Nephron (organoid): ENCODE measurements at regions not wholly inside any gene's neighbourhood (a gene's known extent, or its start where the extent isn't known, plus 50 kb on each side); places are given as distances from the start of the nearest gene placed in this dataset.
"Not testable (repeated sequence)": the region's sequence is repeated elsewhere in the genome, so short reads cannot be mapped to it uniquely, and the experiment has no call there.

ENCODE experiments used
- H3K27ac Mint-ChIP-seq, 3 experiments: 2 replicates each; pipeline ENCODE4 v1.8.0; 2020; ENCODE audit warnings: mixed read lengths in 3 of 3, mild to moderate bottlenecking in 2 of 3, moderate library complexity in 1 of 3
- H3K27me3 Mint-ChIP-seq: 2 replicates; pipeline ENCODE4 v1.8.0; 2021; ENCODE audit warnings: low read depth, mild to moderate bottlenecking, moderate library complexity, mixed read lengths
- H3K36me3 Mint-ChIP-seq: 2 replicates; pipeline ENCODE4 v1.8.0; 2020; ENCODE audit warnings: low read depth, mixed read lengths
- H3K4me1 Mint-ChIP-seq: 2 replicates; pipeline ENCODE4 v1.8.0; 2020; ENCODE audit warnings: mixed read lengths
- H3K4me3 Mint-ChIP-seq, 3 experiments: 2 replicates each; pipeline ENCODE4 v1.8.0; 2020; ENCODE audit warnings: mild to moderate bottlenecking in 3 of 3, mixed read lengths in 3 of 3, moderate library complexity in 2 of 3
- H3K9me3 Mint-ChIP-seq: 2 replicates; pipeline ENCODE4 v1.8.0; 2020; ENCODE audit warnings: mixed read lengths
- TF ChIP-seq, protein P1 (sequence below), 3 experiments: fragments of 200-600 bp; sonication (generic); IDR thresholded peaks; one replicate each; pipeline ENCODE4 v1.5.0; 2021; ENCODE audit warnings: antibody characterized with exemption in 3 of 3; ENCODE audit not compliant: unreplicated experiment in 3 of 3

DNA sequence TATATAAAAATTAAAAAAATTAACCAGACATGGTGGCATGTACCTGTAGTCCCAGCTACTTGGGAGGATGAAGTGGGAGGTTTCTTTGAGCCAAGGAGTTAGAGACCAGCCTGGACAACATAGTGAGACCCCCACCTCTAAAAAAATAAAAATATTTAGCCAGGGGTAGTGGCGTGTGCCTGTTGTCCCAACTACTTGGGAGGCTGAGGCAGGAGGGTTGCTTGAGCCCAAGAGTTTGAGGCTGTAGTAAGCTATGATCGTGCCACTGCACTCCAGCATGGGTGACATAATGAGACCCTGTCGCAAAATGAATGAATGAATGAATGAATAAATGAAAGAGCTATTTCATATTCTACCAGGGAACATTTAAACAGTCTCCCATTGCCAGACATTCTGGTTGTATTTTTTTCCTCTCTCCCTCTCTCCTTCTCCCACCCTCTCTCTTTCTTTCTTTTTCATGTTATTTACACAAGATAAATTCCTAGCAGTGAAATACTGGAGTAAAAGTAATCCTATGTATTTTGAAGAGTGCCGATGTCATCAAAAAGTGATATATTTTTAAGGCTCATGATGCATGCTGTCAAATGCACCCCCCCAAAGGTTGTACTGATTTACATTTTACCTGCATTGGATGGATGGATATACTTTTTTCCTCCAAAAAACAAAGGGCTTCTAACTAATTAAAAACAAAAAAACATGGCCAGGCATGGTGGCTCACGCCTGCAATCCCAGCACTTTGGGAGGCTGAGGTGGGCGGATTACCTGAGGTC, 194.8 kb upstream of the ZNF217 start:
- Mint-ChIP-seq H3K36me3 (no peaks in the 10 kb centered on the region), H3K27me3 (no peaks in the 10 kb centered on the region), H3K4me3 (no peak overlapping the region), H3K9me3 (no peaks in the 10 kb centered on the region), H3K27ac (no peak overlapping the region), H3K4me1 (peaks cover 12% of the 10 kb centered on the region)
- TF ChIP-seq, protein P1, sequence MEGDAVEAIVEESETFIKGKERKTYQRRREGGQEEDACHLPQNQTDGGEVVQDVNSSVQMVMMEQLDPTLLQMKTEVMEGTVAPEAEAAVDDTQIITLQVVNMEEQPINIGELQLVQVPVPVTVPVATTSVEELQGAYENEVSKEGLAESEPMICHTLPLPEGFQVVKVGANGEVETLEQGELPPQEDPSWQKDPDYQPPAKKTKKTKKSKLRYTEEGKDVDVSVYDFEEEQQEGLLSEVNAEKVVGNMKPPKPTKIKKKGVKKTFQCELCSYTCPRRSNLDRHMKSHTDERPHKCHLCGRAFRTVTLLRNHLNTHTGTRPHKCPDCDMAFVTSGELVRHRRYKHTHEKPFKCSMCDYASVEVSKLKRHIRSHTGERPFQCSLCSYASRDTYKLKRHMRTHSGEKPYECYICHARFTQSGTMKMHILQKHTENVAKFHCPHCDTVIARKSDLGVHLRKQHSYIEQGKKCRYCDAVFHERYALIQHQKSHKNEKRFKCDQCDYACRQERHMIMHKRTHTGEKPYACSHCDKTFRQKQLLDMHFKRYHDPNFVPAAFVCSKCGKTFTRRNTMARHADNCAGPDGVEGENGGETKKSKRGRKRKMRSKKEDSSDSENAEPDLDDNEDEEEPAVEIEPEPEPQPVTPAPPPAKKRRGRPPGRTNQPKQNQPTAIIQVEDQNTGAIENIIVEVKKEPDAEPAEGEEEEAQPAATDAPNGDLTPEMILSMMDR (IDR thresholded peaks at IDR 0.05; ENCODE audit: unreplicated experiment in 3 of 3): no peak

DNA sequence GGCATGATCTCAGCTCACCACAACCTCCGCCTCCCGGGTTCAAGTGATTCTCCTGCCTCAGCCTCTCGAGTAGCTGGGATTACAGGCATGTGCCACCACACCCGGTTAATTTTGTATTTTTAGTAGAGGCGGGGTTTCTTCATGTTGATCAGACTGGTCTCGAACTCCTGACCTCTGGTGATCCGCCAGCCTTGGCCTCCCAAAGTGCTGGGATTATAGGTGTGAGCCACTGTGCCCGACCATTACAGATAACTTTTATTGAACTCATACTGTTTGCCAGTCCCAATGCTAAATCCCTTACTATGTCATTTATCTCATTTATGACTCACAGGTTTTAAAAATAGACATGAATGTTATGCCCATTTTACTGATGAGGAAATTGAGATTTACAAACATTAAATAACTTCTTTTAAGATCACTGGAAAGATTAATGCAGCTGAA, 193.9 kb upstream of the ZNF217 start:
- not testable (repeated sequence) for H3K36me3 Mint-ChIP-seq, H3K27me3 Mint-ChIP-seq, H3K27ac Mint-ChIP-seq, H3K4me3 Mint-ChIP-seq, H3K9me3 Mint-ChIP-seq
- peaks cover 12% of the 10 kb centered on the region for H3K4me1 Mint-ChIP-seq

DNA sequence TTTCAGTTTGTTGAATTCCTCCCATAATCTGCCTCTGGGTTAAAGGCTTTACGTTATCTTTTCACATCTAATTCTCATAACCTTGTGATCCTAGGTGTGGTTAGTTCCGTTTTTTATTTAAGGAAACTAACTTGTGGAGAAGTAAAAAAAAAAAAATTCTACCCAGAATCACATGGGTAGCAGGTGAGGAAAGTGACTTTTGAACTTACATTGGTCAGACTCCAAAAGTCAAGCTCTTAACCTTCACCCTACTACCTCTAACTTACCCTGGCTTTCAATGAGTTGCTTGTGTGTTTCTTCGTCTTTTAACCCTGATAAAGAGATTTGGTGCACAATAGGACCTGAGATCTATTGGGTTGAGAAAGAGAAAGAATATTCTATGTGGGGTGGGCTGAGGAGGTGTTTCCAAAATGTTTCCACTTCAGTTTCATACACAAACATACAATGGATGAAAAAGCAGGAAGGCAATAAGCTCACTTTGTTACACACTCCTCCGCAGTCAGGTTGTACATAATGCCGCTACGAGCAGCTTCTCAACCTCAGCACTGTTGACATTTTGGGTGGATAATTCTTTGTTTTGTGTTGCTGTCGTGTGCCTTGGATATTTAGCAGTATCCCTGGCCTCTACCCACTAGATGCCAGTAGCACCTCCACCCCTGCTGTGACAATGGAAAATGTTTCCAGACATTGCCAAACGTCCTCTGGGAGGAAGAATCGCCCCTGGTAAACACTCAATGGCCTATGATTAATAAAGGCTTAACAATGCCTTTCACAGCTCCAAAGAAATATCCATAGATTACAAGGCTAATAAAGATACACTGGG, 193.0 kb upstream of the ZNF217 start:
- H3K4me1 Mint-ChIP-seq: peaks cover 6% of the 10 kb centered on the region
- H3K27me3 Mint-ChIP-seq: no peaks in the 10 kb centered on the region
- H3K4me3 Mint-ChIP-seq: no peak overlapping the region
- H3K27ac Mint-ChIP-seq: no peak overlapping the region
- TF ChIP-seq, protein P1 (IDR thresholded peaks at IDR 0.05; ENCODE audit: unreplicated experiment in 3 of 3): no peak
- H3K36me3 Mint-ChIP-seq: no peaks in the 10 kb centered on the region
- no peaks in the 10 kb centered on the region for H3K9me3 Mint-ChIP-seq

DNA sequence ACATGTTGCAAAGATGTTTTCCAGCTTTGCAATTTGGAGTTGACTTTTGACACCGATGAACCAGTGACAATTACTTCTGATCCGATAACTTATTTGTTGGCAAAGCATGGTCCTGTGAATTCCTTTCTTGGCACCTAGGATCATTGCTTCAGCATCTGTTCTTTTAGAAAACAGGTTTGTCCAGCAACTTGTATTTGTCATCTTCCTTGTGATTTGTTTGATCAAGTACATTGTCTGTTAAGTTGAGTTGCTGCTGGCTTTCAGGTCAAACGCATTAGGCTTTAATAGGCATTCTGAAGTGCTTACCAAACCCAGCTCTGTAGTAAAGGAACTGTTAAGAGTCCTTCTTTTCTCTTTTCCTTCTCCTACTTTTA, 192.4 kb upstream of the ZNF217 start:
- H3K27ac Mint-ChIP-seq: no peak overlapping the region
- no peaks in the 10 kb centered on the region for H3K27me3 Mint-ChIP-seq
- no peak overlapping the region for H3K4me3 Mint-ChIP-seq
- peaks cover 5% of the 10 kb centered on the region for H3K4me1 Mint-ChIP-seq
- H3K36me3 Mint-ChIP-seq: no peaks in the 10 kb centered on the region
- TF ChIP-seq, protein P1 (IDR thresholded peaks at IDR 0.05; ENCODE audit: unreplicated experiment in 3 of 3): no peak
- no peaks in the 10 kb centered on the region for H3K9me3 Mint-ChIP-seq

DNA sequence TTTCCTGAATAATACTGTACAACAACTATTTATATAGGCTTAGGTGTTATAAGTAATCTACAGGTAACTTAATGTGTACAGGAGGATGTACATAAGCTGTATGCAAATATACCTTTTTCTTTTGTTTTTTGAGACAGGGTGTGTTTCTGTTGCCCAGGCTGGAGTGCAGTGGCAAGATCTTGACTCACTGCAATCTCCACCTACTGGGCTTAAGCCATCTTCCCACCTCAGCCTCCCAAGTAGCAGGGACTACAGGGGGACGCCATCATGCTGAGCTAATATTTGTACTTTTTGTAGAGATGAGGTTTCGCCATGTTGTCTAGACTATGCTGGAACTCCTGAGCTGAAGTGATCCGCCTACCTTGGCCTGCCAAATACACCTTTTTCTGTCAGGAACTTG, 191.7 kb upstream of the ZNF217 start:
- H3K27ac Mint-ChIP-seq: no peak overlapping the region
- TF ChIP-seq, protein P1 (IDR thresholded peaks at IDR 0.05; ENCODE audit: unreplicated experiment in 3 of 3): no peak
- H3K4me3 Mint-ChIP-seq: no peak overlapping the region
- H3K4me1 Mint-ChIP-seq: no peaks in the 10 kb centered on the region
- no peaks in the 10 kb centered on the region for H3K9me3 Mint-ChIP-seq
- no peaks in the 10 kb centered on the region for H3K36me3 Mint-ChIP-seq
- H3K27me3 Mint-ChIP-seq: no peaks in the 10 kb centered on the region

DNA sequence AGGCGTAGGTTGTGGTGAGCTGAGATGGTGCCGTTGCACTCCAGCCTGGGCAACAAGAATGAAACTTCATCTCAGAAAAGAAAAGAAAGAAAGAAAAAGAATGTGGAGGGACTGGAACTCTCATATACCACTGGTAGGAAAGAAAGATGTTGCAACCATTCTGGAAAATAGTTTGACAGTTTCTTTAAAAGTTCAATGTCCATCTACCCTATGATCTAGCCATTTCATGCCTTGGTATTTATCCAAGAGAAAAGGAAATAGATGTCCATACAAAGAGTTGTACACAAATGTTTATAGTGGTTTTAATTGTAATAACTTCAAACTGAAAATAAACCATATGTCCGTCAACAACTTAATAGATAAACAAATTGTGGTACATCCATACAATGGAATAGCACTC, 190.1 kb upstream of the ZNF217 start:
- no peak overlapping the region for H3K4me3 Mint-ChIP-seq
- no peaks in the 10 kb centered on the region for H3K36me3 Mint-ChIP-seq
- no peaks in the 10 kb centered on the region for H3K9me3 Mint-ChIP-seq
- no peaks in the 10 kb centered on the region for H3K27me3 Mint-ChIP-seq
- no peak overlapping the region for H3K27ac Mint-ChIP-seq
- TF ChIP-seq, protein P1 (IDR thresholded peaks at IDR 0.05; ENCODE audit: unreplicated experiment in 3 of 3): no peak
- H3K4me1 Mint-ChIP-seq: no peaks in the 10 kb centered on the region
